ENCODE measurements at regions not wholly inside any gene's neighbourhood (a gene's known extent, or its start where the extent isn't known, plus 50 kb on each side); places are given as distances from the start of the nearest gene placed in this dataset.

DNA sequence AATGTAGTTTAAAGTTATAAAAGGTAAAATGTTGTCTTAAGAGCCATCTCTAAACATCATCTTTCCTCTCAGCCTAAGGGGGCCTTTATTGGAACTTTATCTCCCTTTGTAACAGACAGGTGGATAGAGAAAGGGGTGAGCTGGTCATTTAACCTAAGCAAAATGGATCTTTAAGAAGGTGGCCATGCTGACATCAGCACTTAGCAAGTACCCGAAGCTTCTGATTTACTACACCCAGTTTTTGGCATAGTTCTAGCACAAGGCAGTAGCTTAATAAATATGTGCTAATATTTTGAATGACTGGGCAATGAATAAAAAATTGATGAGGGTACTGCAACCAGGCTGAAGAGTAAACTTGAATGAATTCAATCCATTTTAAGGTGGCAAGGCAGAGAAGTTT lies 172.7 kb downstream of the GABRG1 start:
- H3K4ac ChIP-seq (ENCODE audit: low read depth in 1 of 2, low read length in 2 of 2), result no peak overlapping the region
- H2BK12ac ChIP-seq (ENCODE audit: low read length in 2 of 2), result no peak overlapping the region
- no peaks in the 10 kb centered on the region for H3K4me1 ChIP-seq (ENCODE audit: control insufficient read depth, insufficient read depth, low read depth, low read length)
- no peak overlapping the region for H2BK5ac ChIP-seq (ENCODE audit: low read depth, low read length, poor library complexity, severe bottlenecking)
- no peak overlapping the region for H2BK120ac ChIP-seq (ENCODE audit: low read depth, low read length)
- no peak for DNase-seq
- H3K23ac ChIP-seq (ENCODE audit: low read length in 2 of 2), result no peak overlapping the region
- no peak overlapping the region for H4K91ac ChIP-seq (ENCODE audit: low read length)
- no peaks in the 10 kb centered on the region for H3K36me3 ChIP-seq (ENCODE audit: control insufficient read depth in 1 of 2, insufficient read depth in 2 of 2, low read depth in 1 of 2, low read length in 2 of 2)
- H3K4me3 ChIP-seq (ENCODE audit: insufficient read depth in 1 of 2, low read depth in 1 of 2, low read length in 2 of 2), result no peak overlapping the region
- H3K27me3 ChIP-seq (ENCODE audit: control insufficient read depth in 1 of 2, insufficient read depth in 1 of 2, low read length in 2 of 2), result no peaks in the 10 kb centered on the region
- no peak overlapping the region for H3K18ac ChIP-seq (ENCODE audit: low read depth in 1 of 2, low read length in 2 of 2)
- H4K8ac ChIP-seq (ENCODE audit: low read length), result no peak overlapping the region
- H3K4me2 ChIP-seq (ENCODE audit: low read length, poor library complexity, severe bottlenecking), result no peak overlapping the region
- H2AFZ ChIP-seq (ENCODE audit: low read depth, low read length), result no peak overlapping the region
- H3K9ac ChIP-seq (ENCODE audit: low read length), result no peak overlapping the region
- no peaks in the 10 kb centered on the region for H3K9me3 ChIP-seq (ENCODE audit: control insufficient read depth, low read length)
- H3K79me1 ChIP-seq (replicated peaks; ENCODE audit: low read length, poor library complexity, severe bottlenecking), result no peaks in the 10 kb centered on the region
- no peak overlapping the region for H3K14ac ChIP-seq (ENCODE audit: low read length in 2 of 2)
- no peak overlapping the region for H2AK5ac ChIP-seq (ENCODE audit: low read length, severe bottlenecking)
- H3K27ac ChIP-seq (ENCODE audit: low read length, poor library complexity, severe bottlenecking), result no peak overlapping the region
- H2BK15ac ChIP-seq (ENCODE audit: low read depth, poor library complexity, severe bottlenecking), result no peak overlapping the region
- WGBS, result 88% methylated on average over 1 of the region's 1 CpG

GRCh38 chr4:45946699-45947098 lies 177.2 kb downstream of the GABRG1 start:
- no peak overlapping the region for H3K4ac ChIP-seq (ENCODE audit: low read depth in 1 of 2, low read length in 2 of 2)
- no peak overlapping the region for H3K27ac ChIP-seq (ENCODE audit: low read length, poor library complexity, severe bottlenecking)

GRCh38 chr4:45944000-45944399 lies 179.9 kb downstream of the GABRG1 start:
- H3K23ac ChIP-seq (ENCODE audit: low read length in 2 of 2), result no peak overlapping the region
- no peak overlapping the region for H2AK5ac ChIP-seq (ENCODE audit: low read length, severe bottlenecking)
- H3K27ac ChIP-seq (ENCODE audit: low read length, poor library complexity, severe bottlenecking), result no peak overlapping the region
- H3K4ac ChIP-seq (ENCODE audit: low read depth in 1 of 2, low read length in 2 of 2), result no peak overlapping the region
- H2AFZ ChIP-seq (ENCODE audit: low read depth, low read length), result no peak overlapping the region
- no peak overlapping the region for H3K4me3 ChIP-seq (ENCODE audit: insufficient read depth in 1 of 2, low read depth in 1 of 2, low read length in 2 of 2)
- no peaks in the 10 kb centered on the region for H3K4me1 ChIP-seq (ENCODE audit: control insufficient read depth, insufficient read depth, low read depth, low read length)
- no peaks in the 10 kb centered on the region for H3K27me3 ChIP-seq (ENCODE audit: control insufficient read depth in 1 of 2, insufficient read depth in 1 of 2, low read length in 2 of 2)
- H3K79me1 ChIP-seq (replicated peaks; ENCODE audit: low read length, poor library complexity, severe bottlenecking), result no peaks in the 10 kb centered on the region
- no peak overlapping the region for H2BK120ac ChIP-seq (ENCODE audit: low read depth, low read length)
- no peak overlapping the region for H3K18ac ChIP-seq (ENCODE audit: low read depth in 1 of 2, low read length in 2 of 2)
- no peak overlapping the region for H4K8ac ChIP-seq (ENCODE audit: low read length)
- no peak overlapping the region for H2BK12ac ChIP-seq (ENCODE audit: low read length in 2 of 2)
- no peak overlapping the region for H3K14ac ChIP-seq (ENCODE audit: low read length in 2 of 2)
- no peak overlapping the region for H2BK15ac ChIP-seq (ENCODE audit: low read depth, poor library complexity, severe bottlenecking)
- no peak overlapping the region for H2BK5ac ChIP-seq (ENCODE audit: low read depth, low read length, poor library complexity, severe bottlenecking)
- no peak overlapping the region for H3K9ac ChIP-seq (ENCODE audit: low read length)
- H3K4me2 ChIP-seq (ENCODE audit: low read length, poor library complexity, severe bottlenecking), result no peak overlapping the region
- DNase-seq, result no peak
- no peaks in the 10 kb centered on the region for H3K36me3 ChIP-seq (ENCODE audit: control insufficient read depth in 1 of 2, insufficient read depth in 2 of 2, low read depth in 1 of 2, low read length in 2 of 2)
- 17% methylated on average over 1 of the region's 1 CpG for WGBS
- H4K91ac ChIP-seq (ENCODE audit: low read length), result no peak overlapping the region
- H3K9me3 ChIP-seq (ENCODE audit: control insufficient read depth, low read length), result peaks cover 2% of the 10 kb centered on the region

More at GRCh38 chr4:45946699-45947098, 177.2 kb downstream of the GABRG1 start:
- no peaks in the 10 kb centered on the region for H3K27me3 ChIP-seq (ENCODE audit: control insufficient read depth in 1 of 2, insufficient read depth in 1 of 2, low read length in 2 of 2)
- no peak overlapping the region for H2AK5ac ChIP-seq (ENCODE audit: low read length, severe bottlenecking)
- no peak overlapping the region for H3K4me2 ChIP-seq (ENCODE audit: low read length, poor library complexity, severe bottlenecking)
- H2AFZ ChIP-seq (ENCODE audit: low read depth, low read length), result no peak overlapping the region
- no peaks in the 10 kb centered on the region for H3K9me3 ChIP-seq (ENCODE audit: control insufficient read depth, low read length)
- H4K91ac ChIP-seq (ENCODE audit: low read length), result no peak overlapping the region
- no peaks in the 10 kb centered on the region for H3K4me1 ChIP-seq (ENCODE audit: control insufficient read depth, insufficient read depth, low read depth, low read length)
- no peak overlapping the region for H3K14ac ChIP-seq (ENCODE audit: low read length in 2 of 2)
- no peak overlapping the region for H4K8ac ChIP-seq (ENCODE audit: low read length)
- H2BK15ac ChIP-seq (ENCODE audit: low read depth, poor library complexity, severe bottlenecking), result no peak overlapping the region
- no peaks in the 10 kb centered on the region for H3K36me3 ChIP-seq (ENCODE audit: control insufficient read depth in 1 of 2, insufficient read depth in 2 of 2, low read depth in 1 of 2, low read length in 2 of 2)
- no peaks in the 10 kb centered on the region for H3K79me1 ChIP-seq (replicated peaks; ENCODE audit: low read length, poor library complexity, severe bottlenecking)
- no peak overlapping the region for H2BK120ac ChIP-seq (ENCODE audit: low read depth, low read length)
- 95% methylated on average over 1 of the region's 1 CpG for WGBS
- DNase-seq, result no peak
- H2BK12ac ChIP-seq (ENCODE audit: low read length in 2 of 2), result no peak overlapping the region
- H3K23ac ChIP-seq (ENCODE audit: low read length in 2 of 2), result no peak overlapping the region
- H2BK5ac ChIP-seq (ENCODE audit: low read depth, low read length, poor library complexity, severe bottlenecking), result no peak overlapping the region
- no peak overlapping the region for H3K18ac ChIP-seq (ENCODE audit: low read depth in 1 of 2, low read length in 2 of 2)
- no peak overlapping the region for H3K9ac ChIP-seq (ENCODE audit: low read length)
- no peak overlapping the region for H3K4me3 ChIP-seq (ENCODE audit: insufficient read depth in 1 of 2, low read depth in 1 of 2, low read length in 2 of 2)

DNA sequence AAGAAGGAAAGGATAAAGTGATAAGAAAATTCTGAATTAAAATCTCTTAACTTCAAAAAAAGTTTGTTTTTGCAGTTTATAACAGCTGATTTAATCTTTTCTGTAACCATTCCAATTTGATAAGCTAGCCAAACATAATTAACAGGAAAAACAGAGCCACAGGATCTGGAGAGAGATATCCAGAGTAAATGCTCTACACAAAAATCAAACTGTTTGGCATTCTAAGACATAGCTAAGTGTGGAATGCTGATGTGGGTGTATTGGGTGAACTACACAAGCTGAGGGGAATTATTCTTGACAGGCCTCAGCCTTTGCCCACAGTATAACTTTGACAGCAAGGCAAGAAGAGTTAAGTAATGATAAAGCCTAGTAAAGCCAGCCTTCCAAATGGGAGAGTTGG lies 184.8 kb downstream of the GABRG1 start:
- DNase-seq, result no peak
- H3K4ac ChIP-seq (ENCODE audit: low read depth in 1 of 2, low read length in 2 of 2), result no peak overlapping the region

More for the DNA sequence above, 184.8 kb downstream of the GABRG1 start:
- Histone ChIP-seq H3K36me3 (ENCODE audit: control insufficient read depth in 1 of 2, insufficient read depth in 2 of 2, low read depth in 1 of 2, low read length in 2 of 2) (no peaks in the 10 kb centered on the region), H3K4me2 (ENCODE audit: low read length, poor library complexity, severe bottlenecking) (no peak overlapping the region), H2AK5ac (ENCODE audit: low read length, severe bottlenecking) (no peak overlapping the region), H2BK15ac (ENCODE audit: low read depth, poor library complexity, severe bottlenecking) (no peak overlapping the region), H4K8ac (ENCODE audit: low read length) (no peak overlapping the region), H3K9ac (ENCODE audit: low read length) (no peak overlapping the region), H2BK12ac (ENCODE audit: low read length in 2 of 2) (no peak overlapping the region), H3K23ac (ENCODE audit: low read length in 2 of 2) (no peak overlapping the region), H2AFZ (ENCODE audit: low read depth, low read length) (no peak overlapping the region), H3K4me1 (ENCODE audit: control insufficient read depth, insufficient read depth, low read depth, low read length) (no peaks in the 10 kb centered on the region), H4K91ac (ENCODE audit: low read length) (no peak overlapping the region), H3K27ac (ENCODE audit: low read length, poor library complexity, severe bottlenecking) (no peak overlapping the region), H3K4me3 (ENCODE audit: insufficient read depth in 1 of 2, low read depth in 1 of 2, low read length in 2 of 2) (no peak overlapping the region), H3K18ac (ENCODE audit: low read depth in 1 of 2, low read length in 2 of 2) (no peak overlapping the region), H3K14ac (ENCODE audit: low read length in 2 of 2) (no peak overlapping the region), H2BK5ac (ENCODE audit: low read depth, low read length, poor library complexity, severe bottlenecking) (no peak overlapping the region), H3K27me3 (ENCODE audit: control insufficient read depth in 1 of 2, insufficient read depth in 1 of 2, low read length in 2 of 2) (no peaks in the 10 kb centered on the region), H2BK120ac (ENCODE audit: low read depth, low read length) (no peak overlapping the region), H3K79me1 (replicated peaks; ENCODE audit: low read length, poor library complexity, severe bottlenecking) (no peaks in the 10 kb centered on the region), H3K9me3 (ENCODE audit: control insufficient read depth, low read length) (peaks cover 4% of the 10 kb centered on the region)

Data from mesenchymal stem cell (in vitro differentiated cells and primary cell).